ENCODE measurements at regions not wholly inside any gene's neighbourhood (a gene's known extent, or its start where the extent isn't known, plus 50 kb on each side); places are given as distances from the start of the nearest gene placed in this dataset.

- CTCF ChIA-PET, result no interaction called here
- intact Hi-C loops (cut with micrococcal nuclease), result no loop called here
- H3K9me3 Mint-ChIP-seq, result no peaks in the 10 kb centered on the region
- peaks cover 2% of the 10 kb centered on the region for H3K27me3 Mint-ChIP-seq
- no peak overlapping the region for H3K27ac Mint-ChIP-seq
- no peaks in the 10 kb centered on the region for H3K36me3 Mint-ChIP-seq
- no peak overlapping the region for H3K4me3 Mint-ChIP-seq
- no peaks in the 10 kb centered on the region for H3K4me1 Mint-ChIP-seq (ENCODE audit: low read depth)
- POLR2A ChIA-PET, result no interaction called here
- no peak for DNase-seq
Measured at GRCh38 chr6:108771421-108771820, 76.8 kb upstream of the ARMC2 start.

GRCh38 chr6:108774555-108774954 is 73.7 kb upstream of the ARMC2 start:
- Mint-ChIP-seq H3K4me1 (ENCODE audit: low read depth) (no peaks in the 10 kb centered on the region), H3K27me3 (peaks cover 2% of the 10 kb centered on the region), H3K27ac (no peak overlapping the region), H3K9me3 (no peaks in the 10 kb centered on the region), H3K4me3 (no peak overlapping the region), H3K36me3 (no peaks in the 10 kb centered on the region)
- intact Hi-C loops (cut with micrococcal nuclease), result no loop called here
- POLR2A ChIA-PET, result no interaction called here
- no peak for DNase-seq
- CTCF ChIA-PET, result no interaction called here

GRCh38 chr6:108777536-108777935 is 70.7 kb upstream of the ARMC2 start:
- H3K27ac Mint-ChIP-seq, result no peak overlapping the region
- intact Hi-C loops (cut with micrococcal nuclease), result no loop called here
- DNase-seq, result no peak
- POLR2A ChIA-PET, result no interaction called here
- CTCF ChIA-PET, result no interaction called here
- no peaks in the 10 kb centered on the region for H3K36me3 Mint-ChIP-seq
- H3K9me3 Mint-ChIP-seq, result no peaks in the 10 kb centered on the region
- peaks cover 9% of the 10 kb centered on the region for H3K4me1 Mint-ChIP-seq (ENCODE audit: low read depth)
- no peaks in the 10 kb centered on the region for H3K27me3 Mint-ChIP-seq
- H3K4me3 Mint-ChIP-seq, result no peak overlapping the region

GRCh38 chr6:108778421-108779186 is 69.6 kb upstream of the ARMC2 start:
- Mint-ChIP-seq H3K9me3 (no peaks in the 10 kb centered on the region), H3K4me1 (ENCODE audit: low read depth) (peaks cover 11% of the 10 kb centered on the region), H3K36me3 (no peaks in the 10 kb centered on the region), H3K27me3 (no peaks in the 10 kb centered on the region), H3K4me3 (no peak overlapping the region), H3K27ac (no peak overlapping the region)
- intact Hi-C loops (cut with micrococcal nuclease), result no loop called here
- DNase-seq, result no peak
- ChIA-PET POLR2A (no interaction called here), CTCF (interaction anchor here (1.0 to 2.6 kb wide), 3 partner anchors 115 to 294 kb away, joined by 3 to 11 read pairs (median 7); no protein-coding TSS in a partner anchor)

GRCh38 chr6:108779536-108780275 is 68.5 kb upstream of the ARMC2 start:
- peaks cover 11% of the 10 kb centered on the region for H3K4me1 Mint-ChIP-seq (ENCODE audit: low read depth)
- H3K27me3 Mint-ChIP-seq, result no peaks in the 10 kb centered on the region
- intact Hi-C loops (cut with micrococcal nuclease), result loop anchor here (5.0 kb wide), 1 partner anchor 112 kb away; no protein-coding TSS in a partner anchor
- POLR2A ChIA-PET, result interaction anchor here (0.6 kb wide), 1 partner anchor 1110 kb away, joined by 3 read pairs; no protein-coding TSS in a partner anchor
- CTCF ChIA-PET, result interaction anchor here (0.9 to 2.6 kb wide), 5 partner anchors 114 to 294 kb away, joined by 3 to 11 read pairs (median 3); no protein-coding TSS in a partner anchor
- no peak for DNase-seq
- no peak overlapping the region for H3K4me3 Mint-ChIP-seq
- H3K27ac Mint-ChIP-seq, result no peak overlapping the region
- H3K9me3 Mint-ChIP-seq, result no peaks in the 10 kb centered on the region
- no peaks in the 10 kb centered on the region for H3K36me3 Mint-ChIP-seq

- no peak overlapping the region for H3K27ac Mint-ChIP-seq
- H3K36me3 Mint-ChIP-seq, result no peaks in the 10 kb centered on the region
- intact Hi-C loops (cut with micrococcal nuclease), result loop anchor here (5.0 kb wide), 1 partner anchor 113 kb away; no protein-coding TSS in a partner anchor
- no peaks in the 10 kb centered on the region for H3K9me3 Mint-ChIP-seq
- POLR2A ChIA-PET, result no interaction called here
- H3K27me3 Mint-ChIP-seq, result no peaks in the 10 kb centered on the region
- H3K4me3 Mint-ChIP-seq, result no peak overlapping the region
- no peak for DNase-seq
- H3K4me1 Mint-ChIP-seq (ENCODE audit: low read depth), result peaks cover 11% of the 10 kb centered on the region
- CTCF ChIA-PET, result interaction anchor here (1.3 to 2.6 kb wide), 2 partner anchors 145 to 238 kb away, joined by 3 to 11 read pairs; no protein-coding TSS in a partner anchor
Measured at GRCh38 chr6:108780784-108781183, 67.4 kb upstream of the ARMC2 start.

DNA sequence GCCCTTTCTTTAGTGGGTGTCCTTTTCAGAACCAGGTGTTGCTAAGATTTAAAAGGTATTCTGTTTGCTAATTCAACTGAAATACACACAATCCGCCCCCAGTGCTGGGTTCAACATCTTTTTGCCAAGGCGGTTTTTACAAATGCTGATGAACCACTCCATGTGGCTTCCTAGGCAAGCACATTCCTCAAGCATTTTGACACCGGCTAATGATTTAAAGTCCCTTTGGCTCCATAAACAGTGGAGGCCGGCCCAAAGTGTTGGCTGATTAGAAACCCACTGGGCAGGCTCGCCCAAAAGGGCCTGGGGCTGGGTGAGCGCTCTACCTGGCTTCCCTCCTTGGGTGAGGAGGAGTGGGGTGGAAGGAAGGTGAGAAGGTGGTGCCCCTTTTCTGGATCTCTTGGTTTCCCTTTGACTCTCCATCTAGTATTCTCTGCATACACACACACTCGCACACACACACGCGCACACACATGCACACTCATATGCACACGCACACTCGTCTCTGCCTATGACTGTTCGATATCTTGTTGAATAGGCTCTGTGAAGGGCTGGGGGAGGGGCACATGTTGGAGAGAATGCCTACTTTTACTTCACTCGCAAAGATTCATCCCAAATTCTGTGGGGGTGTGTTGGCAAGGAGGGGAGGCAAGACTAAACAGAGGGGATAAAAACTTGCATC is 66.7 kb upstream of the ARMC2 start:
- ChIA-PET POLR2A (no interaction called here), CTCF (interaction anchor here (0.6 to 2.6 kb wide), 12 partner anchors 13 to 291 kb away, joined by 3 to 23 read pairs (median 4); no protein-coding TSS in a partner anchor)
- Mint-ChIP-seq H3K4me3 (peak overlapping the region; percentile 73), H3K27me3 (no peaks in the 10 kb centered on the region), H3K36me3 (no peaks in the 10 kb centered on the region), H3K4me1 (ENCODE audit: low read depth) (peaks cover 11% of the 10 kb centered on the region), H3K27ac (no peak overlapping the region), H3K9me3 (no peaks in the 10 kb centered on the region)
- peak; percentile 51 for DNase-seq
- intact Hi-C loops (cut with micrococcal nuclease), result loop anchor here (1.0 to 5.0 kb wide), 6 partner anchors 54 to 291 kb away; no protein-coding TSS in a partner anchor

DNA sequence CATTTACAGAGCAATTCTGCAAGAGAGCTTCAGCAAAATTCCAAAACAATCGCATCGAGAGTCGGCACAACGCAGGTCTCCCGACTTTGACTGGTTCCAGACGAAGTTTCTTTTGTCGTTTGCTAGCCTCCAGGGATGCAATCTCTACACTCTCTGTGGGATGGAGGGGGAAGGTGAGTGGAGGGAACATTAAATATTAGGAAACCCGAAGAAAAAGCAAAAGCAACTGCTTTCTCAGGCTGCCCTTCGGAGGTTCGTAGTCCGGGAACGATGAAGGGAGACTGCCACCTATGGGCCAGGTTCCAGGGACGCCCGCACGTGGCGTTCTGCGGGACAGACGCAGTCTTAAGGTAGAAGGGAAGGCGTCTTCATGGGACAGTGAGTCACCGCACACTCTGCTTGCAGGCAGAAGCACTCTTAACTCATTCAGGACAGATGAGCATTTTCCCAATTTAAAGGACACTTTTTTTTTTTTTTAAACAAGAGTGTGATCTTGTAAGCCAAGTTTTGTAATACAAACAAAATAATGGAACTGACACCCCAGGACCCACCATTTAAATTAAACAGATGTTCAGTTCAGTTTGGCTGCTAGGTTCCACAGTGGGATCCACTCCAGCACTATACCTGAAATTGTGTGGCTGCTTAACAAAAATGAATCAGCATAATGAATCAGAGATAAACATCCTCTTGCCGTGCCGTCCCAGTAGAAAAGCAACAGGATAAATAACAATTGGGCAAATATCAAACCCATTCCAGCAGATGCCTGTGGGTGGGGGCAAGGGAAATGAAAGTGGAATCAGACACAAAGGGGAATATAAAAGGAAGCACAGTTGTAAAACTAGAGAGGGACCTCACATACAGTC is 65.8 kb upstream of the ARMC2 start:
- POLR2A ChIA-PET, result no interaction called here
- H3K4me3 Mint-ChIP-seq, result peak overlapping the region; percentile 73
- CTCF ChIA-PET, result interaction anchor here (0.6 to 1.5 kb wide), 15 partner anchors 13 to 290 kb away, joined by 3 to 23 read pairs (median 4); no protein-coding TSS in a partner anchor
- peak; percentile 91 for DNase-seq
- H3K36me3 Mint-ChIP-seq, result no peaks in the 10 kb centered on the region
- no peak overlapping the region for H3K27ac Mint-ChIP-seq
- no peaks in the 10 kb centered on the region for H3K9me3 Mint-ChIP-seq
- H3K27me3 Mint-ChIP-seq, result no peaks in the 10 kb centered on the region
- peaks cover 11% of the 10 kb centered on the region for H3K4me1 Mint-ChIP-seq (ENCODE audit: low read depth)
- intact Hi-C loops (cut with micrococcal nuclease), result loop anchor here (1.0 to 5.0 kb wide), 6 partner anchors 53 to 290 kb away; no protein-coding TSS in a partner anchor

DNA sequence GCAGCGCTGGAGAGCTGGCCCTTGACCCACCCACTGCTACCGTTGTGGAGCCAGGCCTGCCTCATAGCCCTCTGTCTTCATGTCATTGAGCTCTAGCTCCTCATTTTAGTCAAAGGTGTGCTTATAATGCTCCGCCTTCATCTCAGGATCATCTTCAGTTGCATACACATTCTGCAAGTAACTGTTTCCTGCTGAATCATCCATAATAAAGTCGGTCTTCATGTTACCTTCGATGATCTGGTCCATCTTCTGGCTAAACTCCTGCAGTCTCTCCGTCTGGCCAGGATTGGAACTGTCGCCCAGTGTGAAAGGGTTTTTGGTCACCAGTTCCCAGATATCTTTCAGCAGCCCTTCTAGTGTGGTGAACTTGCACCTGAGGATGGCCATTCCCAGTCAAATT is 62.6 kb upstream of the ARMC2 start:
- H3K27me3 Mint-ChIP-seq, result no peaks in the 10 kb centered on the region
- POLR2A ChIA-PET, result no interaction called here
- intact Hi-C loops (cut with micrococcal nuclease), result no loop called here
- H3K27ac Mint-ChIP-seq, result no peak overlapping the region
- H3K36me3 Mint-ChIP-seq, result no peaks in the 10 kb centered on the region
- H3K9me3 Mint-ChIP-seq, result peaks cover 6% of the 10 kb centered on the region
- H3K4me1 Mint-ChIP-seq (ENCODE audit: low read depth), result peaks cover 11% of the 10 kb centered on the region
- DNase-seq, result no peak
- CTCF ChIA-PET, result interaction anchor here (1.1 kb wide), 1 partner anchor 11 kb away, joined by 3 read pairs; no protein-coding TSS in a partner anchor
- H3K4me3 Mint-ChIP-seq, result no peak overlapping the region

DNA sequence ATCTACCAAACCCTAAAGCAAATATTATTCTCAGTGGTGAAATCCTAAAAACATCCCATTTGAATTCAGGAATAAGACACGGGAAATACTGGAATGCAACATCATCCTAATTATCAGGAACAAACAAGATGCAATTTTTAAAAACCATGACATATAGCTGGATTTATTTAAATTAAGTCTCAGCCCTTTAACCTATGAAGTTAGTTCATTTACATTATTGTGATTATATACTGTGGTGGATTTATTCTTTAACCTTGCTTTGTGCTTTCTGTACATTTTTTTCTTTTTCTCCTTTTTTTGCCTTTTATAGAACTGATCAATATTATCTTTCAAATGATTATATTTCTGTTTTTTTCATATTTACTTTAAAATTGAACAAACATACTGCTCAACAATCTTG is 59.8 kb upstream of the ARMC2 start:
- intact Hi-C loops (cut with micrococcal nuclease), result no loop called here
- Mint-ChIP-seq H3K27me3 (no peaks in the 10 kb centered on the region), H3K27ac (no peak overlapping the region), H3K4me3 (no peak overlapping the region), H3K9me3 (peaks cover 6% of the 10 kb centered on the region), H3K4me1 (ENCODE audit: low read depth) (no peaks in the 10 kb centered on the region), H3K36me3 (no peaks in the 10 kb centered on the region)
- CTCF ChIA-PET, result no interaction called here
- DNase-seq, result no peak
- POLR2A ChIA-PET, result no interaction called here

GRCh38 chr6:108789475-108789874 is 58.7 kb upstream of the ARMC2 start:
- no peak overlapping the region for H3K27ac Mint-ChIP-seq
- POLR2A ChIA-PET, result no interaction called here
- no peak for DNase-seq
- H3K36me3 Mint-ChIP-seq, result no peaks in the 10 kb centered on the region
- H3K27me3 Mint-ChIP-seq, result no peaks in the 10 kb centered on the region
- H3K4me3 Mint-ChIP-seq, result no peak overlapping the region
- CTCF ChIA-PET, result no interaction called here
- intact Hi-C loops (cut with micrococcal nuclease), result no loop called here
- H3K4me1 Mint-ChIP-seq (ENCODE audit: low read depth), result no peaks in the 10 kb centered on the region
- peaks cover 6% of the 10 kb centered on the region for H3K9me3 Mint-ChIP-seq
